Activated CD8-positive, alpha-beta T cell treated with anti-CD3 and anti-CD28 coated beads for 36 hours (primary cell): ENCODE measurements at regions not wholly inside any gene's neighbourhood (a gene's known extent, or its start where the extent isn't known, plus 50 kb on each side); places are given as distances from the start of the nearest gene placed in this dataset.

ENCODE experiments used
- ATAC-seq: fragments of 200-7000 bp; cut with Tn5 transposase; one replicate; pipeline ENCODE4 v1.10.0; 2021; ENCODE audit warnings: mild to moderate bottlenecking, moderate library complexity
- CTCF ChIA-PET: fragments of 350-600 bp; sonication (Branson Sonifier 250); formaldehyde crosslinking; loops from one replicate; lab custom pipeline; 2021; ENCODE audit warnings: antibody characterized with exemption; lab: Charles Lee
- POLR2A ChIA-PET: fragments of 350-600 bp; sonication (Branson Sonifier 250); formaldehyde crosslinking; loops from one replicate; lab custom pipeline; 2021; ENCODE audit warnings: antibody characterized with exemption; lab: Charles Lee
- DNase-seq: peaks from one replicate; pipeline ENCODE4 v3.0.0-alpha.2; 2020
- H3K27ac Mint-ChIP-seq: one replicate; pipeline ENCODE4 v1.8.0; 2021; ENCODE audit warnings: mild to moderate bottlenecking, mixed read lengths
- H3K27me3 Mint-ChIP-seq: one replicate; pipeline ENCODE4 v1.8.0; 2021; ENCODE audit warnings: mixed read lengths
- H3K36me3 Mint-ChIP-seq: one replicate; pipeline ENCODE4 v1.8.0; 2021; ENCODE audit warnings: low read depth, mixed read lengths
- H3K4me1 Mint-ChIP-seq: one replicate; pipeline ENCODE4 v1.8.0; 2021; ENCODE audit warnings: low read depth, mixed read lengths
- H3K4me3 Mint-ChIP-seq: one replicate; pipeline ENCODE4 v1.8.0; 2021; ENCODE audit warnings: mild to moderate bottlenecking, moderate library complexity, mixed read lengths
- H3K9me3 Mint-ChIP-seq: one replicate; pipeline ENCODE4 v1.8.0; 2021; ENCODE audit warnings: mixed read lengths
- intact Hi-C: fragments of 100-400 bp; cut with micrococcal nuclease; formaldehyde crosslinking; loops from one replicate; pipeline ENCODE4 v1.10.0; 2022
- TF ChIP-seq, protein P1 (sequence below): fragments of 200-600 bp; IDR thresholded peaks from one replicate; pipeline ENCODE4 v1.8.0; 2022; ENCODE audit warnings: antibody characterized with exemption, mild to moderate bottlenecking

DNA sequence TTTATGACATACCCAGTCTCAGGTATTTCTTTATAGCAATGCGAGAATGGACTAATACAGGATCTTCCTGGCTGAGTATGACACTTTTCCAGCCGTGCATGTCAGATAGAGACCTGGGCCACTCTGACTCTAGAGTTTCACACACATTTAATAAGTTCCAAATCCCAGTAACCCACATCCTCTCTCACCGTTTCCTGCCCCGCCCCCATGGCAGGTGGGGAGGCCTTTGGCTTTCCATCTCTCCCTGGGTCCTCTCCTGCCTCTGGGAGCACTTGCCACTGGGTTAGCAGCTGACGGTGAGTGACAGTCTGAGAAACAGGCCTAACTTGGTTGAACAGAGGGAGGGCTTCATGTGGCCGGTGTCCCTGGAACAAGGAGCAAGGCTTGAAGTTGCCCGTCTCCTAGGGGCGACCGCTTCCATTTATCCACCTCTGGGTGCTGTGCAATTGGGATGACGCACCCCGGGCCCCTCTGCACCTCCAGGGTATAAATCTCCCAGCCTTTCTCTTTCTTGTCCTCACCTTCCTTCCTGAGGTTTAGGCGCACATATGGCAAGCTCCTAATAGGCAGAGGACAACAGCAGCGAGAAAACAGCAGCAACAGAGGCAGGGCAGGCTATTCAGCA lies 152.7 kb upstream of the HDAC4 start:
- Mint-ChIP-seq H3K4me1 (peaks cover 18% of the 10 kb centered on the region), H3K27ac (no peak overlapping the region), H3K9me3 (no peaks in the 10 kb centered on the region), H3K27me3 (peaks cover 16% of the 10 kb centered on the region), H3K4me3 (no peak overlapping the region), H3K36me3 (no peaks in the 10 kb centered on the region)
- DNase-seq (no peak), ATAC-seq (no peak)
- intact Hi-C loops: no loop called here
- ChIA-PET POLR2A (no interaction called here), CTCF (no interaction called here)
- TF ChIP-seq, protein P1, sequence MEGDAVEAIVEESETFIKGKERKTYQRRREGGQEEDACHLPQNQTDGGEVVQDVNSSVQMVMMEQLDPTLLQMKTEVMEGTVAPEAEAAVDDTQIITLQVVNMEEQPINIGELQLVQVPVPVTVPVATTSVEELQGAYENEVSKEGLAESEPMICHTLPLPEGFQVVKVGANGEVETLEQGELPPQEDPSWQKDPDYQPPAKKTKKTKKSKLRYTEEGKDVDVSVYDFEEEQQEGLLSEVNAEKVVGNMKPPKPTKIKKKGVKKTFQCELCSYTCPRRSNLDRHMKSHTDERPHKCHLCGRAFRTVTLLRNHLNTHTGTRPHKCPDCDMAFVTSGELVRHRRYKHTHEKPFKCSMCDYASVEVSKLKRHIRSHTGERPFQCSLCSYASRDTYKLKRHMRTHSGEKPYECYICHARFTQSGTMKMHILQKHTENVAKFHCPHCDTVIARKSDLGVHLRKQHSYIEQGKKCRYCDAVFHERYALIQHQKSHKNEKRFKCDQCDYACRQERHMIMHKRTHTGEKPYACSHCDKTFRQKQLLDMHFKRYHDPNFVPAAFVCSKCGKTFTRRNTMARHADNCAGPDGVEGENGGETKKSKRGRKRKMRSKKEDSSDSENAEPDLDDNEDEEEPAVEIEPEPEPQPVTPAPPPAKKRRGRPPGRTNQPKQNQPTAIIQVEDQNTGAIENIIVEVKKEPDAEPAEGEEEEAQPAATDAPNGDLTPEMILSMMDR: no peak

DNA sequence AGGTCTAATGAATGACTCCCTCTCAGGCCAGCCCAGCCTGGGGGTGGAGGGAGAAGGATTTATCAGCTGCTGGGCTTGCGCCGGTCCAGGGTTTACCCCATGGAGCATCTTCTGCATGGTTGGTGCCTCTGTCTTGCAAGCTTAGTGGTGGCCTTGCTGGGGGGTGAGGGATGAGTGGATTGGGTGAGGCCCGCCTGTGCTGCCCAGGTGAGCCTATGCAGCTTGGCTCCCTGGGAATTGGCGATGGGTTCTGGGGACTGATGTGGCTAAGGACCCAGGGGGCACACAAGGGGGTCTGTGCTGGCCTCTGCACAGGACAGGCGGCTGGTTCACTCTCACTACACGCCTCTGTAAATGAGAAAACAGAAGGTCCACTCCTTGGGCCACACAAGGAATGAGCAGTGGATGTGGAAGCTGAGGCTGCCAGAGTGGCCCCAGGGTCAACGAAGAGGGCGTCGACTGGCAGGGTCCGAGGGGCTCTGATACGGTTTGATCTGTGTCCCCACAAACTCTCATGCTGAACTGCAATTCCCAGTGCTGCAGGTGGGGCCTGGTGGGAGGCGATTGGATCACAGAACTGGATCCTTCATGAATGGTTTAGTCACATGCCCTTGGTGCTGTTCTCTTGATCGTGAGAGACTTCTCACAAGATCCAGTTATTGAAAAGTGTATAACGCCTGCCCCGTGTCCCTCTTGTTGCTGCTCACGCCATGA lies 151.6 kb upstream of the HDAC4 start:
- ChIA-PET POLR2A (no interaction called here), CTCF (interaction anchor here (0.6 kb wide), 1 partner anchor 560 kb away, joined by 3 read pairs; no protein-coding TSS in a partner anchor)
- intact Hi-C loops: no loop called here
- H3K27ac Mint-ChIP-seq: no peak overlapping the region
- no peaks in the 10 kb centered on the region for H3K9me3 Mint-ChIP-seq
- H3K4me3 Mint-ChIP-seq: no peak overlapping the region
- peaks cover 16% of the 10 kb centered on the region for H3K27me3 Mint-ChIP-seq
- peaks cover 28% of the 10 kb centered on the region for H3K4me1 Mint-ChIP-seq
- H3K36me3 Mint-ChIP-seq: no peaks in the 10 kb centered on the region
- ATAC-seq (no peak), DNase-seq (no peak)
- TF ChIP-seq, protein P1: no peak

DNA sequence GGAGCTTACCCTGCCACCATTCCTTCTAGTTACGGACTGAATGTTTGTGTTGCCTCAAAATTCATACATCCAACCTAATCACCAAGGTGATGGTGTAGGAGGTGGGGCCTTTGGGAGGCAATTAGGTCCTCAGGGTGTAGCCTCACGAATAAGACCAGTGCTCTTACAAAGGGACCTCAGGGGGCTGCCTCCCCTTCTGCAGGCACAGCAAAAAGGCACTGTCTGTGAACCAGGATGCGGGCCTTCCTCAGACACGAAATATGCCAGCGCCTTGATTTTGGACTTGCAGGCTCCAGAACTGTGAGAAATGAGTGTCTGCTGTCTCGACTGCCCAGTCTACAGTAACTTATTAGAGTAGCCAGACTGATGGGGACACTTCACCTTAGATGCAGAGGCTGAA lies 150.4 kb upstream of the HDAC4 start:
- CTCF ChIA-PET: no interaction called here
- no peaks in the 10 kb centered on the region for H3K36me3 Mint-ChIP-seq
- DNase-seq (no peak), ATAC-seq (no peak)
- no peak overlapping the region for H3K4me3 Mint-ChIP-seq
- no peak overlapping the region for H3K27ac Mint-ChIP-seq
- no peaks in the 10 kb centered on the region for H3K9me3 Mint-ChIP-seq
- peaks cover 14% of the 10 kb centered on the region for H3K27me3 Mint-ChIP-seq
- TF ChIP-seq, protein P1: no peak
- POLR2A ChIA-PET: no interaction called here
- intact Hi-C loops: no loop called here
- H3K4me1 Mint-ChIP-seq: peaks cover 31% of the 10 kb centered on the region

DNA sequence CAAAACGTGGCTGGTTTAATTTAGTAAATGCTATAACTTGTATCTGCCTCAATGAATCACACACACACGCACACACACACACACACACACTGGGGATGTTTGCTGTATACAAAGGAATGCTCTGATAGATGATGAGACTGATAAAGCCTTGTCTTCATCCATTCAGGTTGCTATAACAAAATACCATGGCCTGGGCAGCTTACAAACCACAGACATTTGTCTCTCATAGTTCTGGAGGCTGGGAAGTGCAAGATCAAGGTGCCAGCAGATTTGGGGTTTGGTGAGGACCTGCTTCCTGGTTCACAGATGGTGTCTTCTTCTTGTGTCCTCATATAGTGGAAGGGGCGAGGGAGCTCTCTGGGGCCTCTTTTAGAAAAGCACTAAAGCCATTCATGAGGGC lies 149.5 kb upstream of the HDAC4 start:
- ChIA-PET POLR2A (no interaction called here), CTCF (no interaction called here)
- Mint-ChIP-seq H3K27me3 (peaks cover 14% of the 10 kb centered on the region), H3K27ac (no peak overlapping the region), H3K36me3 (no peaks in the 10 kb centered on the region), H3K4me1 (peaks cover 38% of the 10 kb centered on the region), H3K4me3 (no peak overlapping the region), H3K9me3 (no peaks in the 10 kb centered on the region)
- intact Hi-C loops: no loop called here
- TF ChIP-seq, protein P1: no peak
- DNase-seq (no peak), ATAC-seq (no peak)

DNA sequence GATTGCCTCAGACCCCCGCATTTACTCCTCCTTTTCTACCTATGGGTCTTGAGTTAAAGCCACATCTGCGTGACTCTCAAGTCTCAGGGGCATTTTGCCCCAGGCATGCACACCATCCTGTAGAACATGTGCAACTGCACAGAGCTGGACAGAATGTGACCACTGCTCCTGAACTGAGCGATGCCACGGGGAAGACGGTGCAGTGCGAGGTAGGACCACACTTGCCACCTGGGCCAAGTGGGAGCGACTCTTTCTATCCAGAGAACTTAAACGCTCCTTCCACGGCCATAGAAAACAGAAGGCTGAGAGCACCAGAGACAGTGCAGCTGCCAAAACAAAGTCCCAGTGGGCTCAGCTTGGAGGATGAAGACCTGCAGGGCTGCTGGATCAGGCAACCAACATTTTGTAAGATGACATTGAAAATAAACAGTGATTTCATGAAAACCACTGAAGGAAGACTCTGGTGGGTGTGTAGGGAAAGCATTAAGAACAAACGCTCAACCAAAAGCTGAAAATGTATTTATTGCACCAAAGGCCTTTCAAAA lies 149.0 kb upstream of the HDAC4 start:
- no peak overlapping the region for H3K27ac Mint-ChIP-seq

More for the DNA sequence above, 149.0 kb upstream of the HDAC4 start:
- ChIA-PET POLR2A (no interaction called here), CTCF (no interaction called here)
- Mint-ChIP-seq H3K9me3 (no peaks in the 10 kb centered on the region), H3K4me3 (no peak overlapping the region), H3K4me1 (peaks cover 42% of the 10 kb centered on the region), H3K36me3 (peaks cover under 1% of the 10 kb centered on the region), H3K27me3 (peaks cover 14% of the 10 kb centered on the region)
- TF ChIP-seq, protein P1: no peak
- DNase-seq (no peak), ATAC-seq (no peak)
- intact Hi-C loops: no loop called here
